Dedifferentiated amniotic fluid mesenchymal stem cell (primary cell): ENCODE measurements at regions not wholly inside any gene's neighbourhood (a gene's known extent, or its start where the extent isn't known, plus 50 kb on each side); places are given as distances from the start of the nearest gene placed in this dataset.

ENCODE experiments used
- DNase-seq: peaks from one replicate; pipeline ENCODE4 v3.0.0-alpha.2; 2016; ENCODE audit errors: extremely low spot score

DNA sequence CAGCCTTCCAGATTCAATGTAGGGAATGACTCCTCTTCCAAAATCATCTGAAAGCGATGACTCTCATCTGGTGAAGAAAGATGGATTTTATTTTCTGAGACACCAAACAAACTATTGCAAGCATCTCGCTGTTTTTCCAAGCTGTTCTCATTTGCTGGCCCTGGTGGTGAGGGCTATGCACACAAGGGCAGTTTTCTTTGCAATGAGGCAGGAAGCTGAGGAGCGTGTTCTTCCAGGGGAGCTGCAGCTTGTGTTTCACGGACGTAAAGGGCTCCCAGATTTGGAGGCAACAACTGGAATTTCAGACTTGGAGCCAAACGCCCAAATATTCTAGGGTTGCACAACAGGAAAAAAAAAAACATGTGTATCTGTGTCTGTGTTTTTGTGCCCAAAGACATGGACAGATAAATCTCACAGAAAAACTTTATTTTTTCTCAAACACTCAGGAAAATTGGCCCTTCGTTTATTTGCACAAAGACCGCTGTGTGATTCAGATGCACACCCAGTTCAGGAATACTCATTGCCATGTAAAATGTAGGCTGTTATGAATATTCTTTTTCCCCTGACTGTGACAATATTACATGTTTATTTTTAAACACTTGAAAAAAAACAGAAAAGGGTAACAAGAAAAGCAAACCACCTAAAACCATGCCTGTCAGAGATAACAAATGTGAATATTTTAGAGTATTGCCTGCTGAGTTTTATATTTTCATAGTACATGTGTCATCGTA is 151.3 kb downstream of the GAS1 start:
- DNase-seq: peak; percentile 92

DNA sequence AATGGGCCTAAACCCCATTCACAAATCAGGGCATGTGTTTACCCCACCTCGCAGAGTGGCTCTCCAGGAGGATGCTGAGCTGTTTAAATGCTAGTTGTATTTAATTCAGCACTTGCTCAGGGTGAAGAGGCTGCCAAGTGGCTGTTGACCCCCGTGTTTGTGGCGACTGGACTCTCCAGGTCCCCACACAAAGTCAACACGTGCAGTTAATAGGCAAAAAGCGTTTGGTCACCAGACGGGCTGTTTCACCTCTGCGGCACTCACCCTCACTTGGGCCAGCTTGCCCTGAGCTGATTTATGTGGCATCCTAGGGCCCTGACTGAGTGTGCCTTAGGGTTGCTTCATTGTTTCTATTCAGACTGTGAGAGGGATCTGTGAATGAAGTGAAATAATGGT is 152.3 kb downstream of the GAS1 start:
- no peak for DNase-seq

DNA sequence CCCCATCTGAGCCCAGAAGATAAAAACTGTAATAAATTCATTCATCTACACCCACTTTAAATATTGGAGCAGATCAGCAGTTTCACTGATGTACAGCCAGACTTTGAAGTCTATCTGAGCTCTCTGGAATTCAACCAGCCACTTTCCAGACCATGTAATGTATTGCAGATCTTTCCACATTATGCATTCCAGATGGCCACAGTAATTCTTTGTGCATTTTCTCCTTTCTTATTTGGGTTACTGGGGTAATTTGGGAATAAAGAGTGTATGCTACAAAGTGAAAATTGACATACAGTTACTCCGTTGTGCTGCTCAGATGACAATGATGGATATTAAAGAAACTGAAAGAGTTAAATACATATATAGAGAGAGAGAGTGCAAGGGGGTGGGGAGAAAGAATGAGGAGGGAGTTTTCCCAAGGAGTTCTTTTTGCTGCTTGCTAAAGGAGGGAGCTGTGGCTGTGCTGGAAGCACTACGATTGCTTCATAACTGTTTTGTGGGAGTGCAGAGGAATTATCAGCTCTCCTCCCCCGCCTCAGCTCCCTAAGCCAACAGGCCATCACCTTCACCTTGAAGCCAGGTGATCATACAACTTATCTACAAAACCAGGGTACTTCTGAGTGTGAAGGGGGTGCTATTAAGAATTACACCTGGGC is 152.8 kb downstream of the GAS1 start:
- peak; percentile 95 for DNase-seq

DNA sequence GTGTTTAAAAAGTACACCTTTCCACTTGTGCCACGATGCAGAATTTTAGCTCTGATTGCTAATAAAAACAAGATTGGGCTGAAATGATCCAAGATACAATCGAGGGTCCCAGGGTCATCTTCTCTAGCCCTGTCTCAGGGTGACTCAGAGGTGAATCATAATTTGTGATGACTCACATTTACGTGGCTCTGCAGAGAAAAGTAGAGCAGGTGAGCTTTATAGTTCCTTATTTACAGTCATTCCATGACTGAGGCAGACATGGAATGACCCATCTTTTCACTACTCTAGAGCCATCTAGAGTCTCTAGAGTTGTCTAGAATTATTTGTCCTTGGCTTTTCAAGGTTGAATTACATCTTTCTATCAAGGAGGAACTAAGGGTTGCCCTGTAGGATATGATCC is 155.2 kb downstream of the GAS1 start:
- DNase-seq: no peak

DNA sequence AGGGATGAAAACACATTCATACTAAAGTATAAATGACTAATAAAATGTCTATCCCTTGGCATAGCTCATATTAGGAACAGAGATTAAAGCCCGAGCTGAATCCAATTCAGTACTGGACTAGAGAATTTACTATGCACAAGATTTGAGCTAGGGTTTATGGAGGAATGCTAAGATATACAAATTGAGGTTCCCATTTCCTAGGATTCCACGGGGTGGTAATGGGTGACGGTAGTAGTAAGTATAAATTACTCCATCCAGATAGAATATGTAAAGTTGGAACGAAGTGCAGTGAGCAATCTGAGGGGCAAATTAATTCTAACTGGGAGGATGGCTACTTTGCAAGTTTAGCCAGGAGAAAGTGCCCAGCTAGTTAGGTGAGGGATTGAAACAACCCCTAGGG is 156.5 kb downstream of the GAS1 start:
- no peak for DNase-seq

DNA sequence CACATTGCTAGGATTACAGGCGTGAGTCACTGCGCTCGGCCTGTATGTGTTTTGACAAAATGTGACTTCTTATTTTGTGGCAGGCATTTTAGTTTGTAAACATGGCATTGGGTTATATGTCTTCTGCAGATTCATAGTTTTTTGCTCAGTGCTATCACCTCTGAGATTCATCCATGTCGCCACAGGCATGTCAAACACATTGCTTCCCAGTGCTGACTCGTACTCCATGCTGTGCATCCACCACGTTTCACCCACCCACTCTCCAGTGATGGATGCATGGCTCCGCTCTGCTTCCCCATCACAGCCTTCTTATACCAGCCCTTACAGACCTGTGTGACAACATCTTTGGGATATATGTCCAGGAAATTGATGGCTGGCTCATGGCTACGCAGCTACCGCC is 158.8 kb downstream of the GAS1 start:
- DNase-seq: no peak

DNA sequence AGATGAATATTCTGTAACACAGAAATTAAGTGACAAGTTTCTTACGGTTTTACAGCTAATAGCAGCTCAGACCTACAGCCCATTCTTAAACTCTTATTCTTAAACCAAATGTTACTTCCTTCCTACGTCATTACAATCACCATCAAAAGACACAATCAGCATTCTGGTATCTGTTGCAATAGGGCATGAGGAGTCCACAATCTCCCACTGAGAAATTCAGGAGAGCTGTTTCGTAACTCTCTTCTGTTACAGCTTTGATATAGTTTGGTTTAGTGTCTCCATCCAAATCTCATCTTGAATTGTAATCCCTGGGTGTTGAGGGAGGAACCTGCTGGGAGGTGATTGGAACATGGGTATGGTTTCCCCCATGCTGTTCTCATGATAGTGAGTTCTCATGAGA is 163.4 kb downstream of the GAS1 start:
- DNase-seq: peak; percentile 28

DNA sequence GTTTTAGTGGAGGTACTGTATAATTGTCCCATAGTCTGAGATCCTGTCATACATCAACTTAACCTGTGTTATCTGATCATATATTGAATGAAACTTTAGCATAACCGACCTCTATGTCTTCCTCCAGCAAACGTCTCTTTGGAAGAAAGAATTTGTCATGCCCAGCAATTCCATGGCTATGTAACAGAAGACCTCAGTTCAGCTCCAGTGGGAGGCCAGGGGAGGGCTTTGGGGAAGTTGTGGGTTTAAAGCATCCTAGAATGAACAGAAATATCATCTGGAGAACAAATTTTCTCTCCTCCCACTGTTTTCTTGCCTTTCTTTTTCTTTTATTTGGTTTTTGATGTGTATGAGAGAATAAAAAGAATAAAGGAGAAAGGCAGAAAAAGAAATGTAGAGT is 164.5 kb downstream of the GAS1 start:
- DNase-seq: no peak

DNA sequence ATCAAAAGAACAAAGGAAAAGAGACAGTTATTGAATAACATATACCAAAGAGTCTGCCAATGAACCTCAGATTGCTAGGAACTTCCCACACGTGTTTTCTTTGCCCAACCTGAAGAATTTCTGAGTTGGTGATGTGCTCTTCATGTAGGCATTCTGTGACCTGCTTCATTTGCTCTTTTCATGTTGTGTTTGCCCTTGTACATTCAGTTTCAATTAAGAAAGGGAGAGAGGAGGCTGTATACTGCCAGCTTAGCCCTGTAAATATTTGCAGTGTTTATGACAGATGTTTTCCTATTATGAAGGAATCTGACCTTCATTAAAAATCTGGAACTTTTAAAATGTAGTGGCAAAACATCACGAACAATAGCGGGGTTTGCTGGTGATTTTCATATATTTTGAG is 168.5 kb downstream of the GAS1 start:
- DNase-seq: no peak

DNA sequence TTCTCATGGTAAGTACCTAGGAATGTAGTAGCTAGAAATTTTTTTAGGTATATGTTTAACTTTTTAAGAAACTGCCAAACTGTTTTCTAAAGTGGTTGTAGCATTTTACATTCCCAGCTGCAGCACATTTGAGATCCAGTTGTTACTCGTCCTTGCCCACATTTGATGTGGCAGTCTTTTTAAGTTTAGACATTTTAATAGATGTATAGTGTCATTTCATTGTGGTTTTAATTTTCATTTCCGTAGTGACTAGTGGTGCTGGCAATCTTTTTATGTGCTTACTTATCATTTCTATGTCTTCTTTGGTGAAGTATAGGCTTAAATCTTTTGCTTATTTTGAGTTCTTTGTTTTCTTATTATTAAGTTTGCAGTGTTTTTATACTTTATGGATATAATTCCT is 171.6 kb downstream of the GAS1 start:
- DNase-seq: no peak

DNA sequence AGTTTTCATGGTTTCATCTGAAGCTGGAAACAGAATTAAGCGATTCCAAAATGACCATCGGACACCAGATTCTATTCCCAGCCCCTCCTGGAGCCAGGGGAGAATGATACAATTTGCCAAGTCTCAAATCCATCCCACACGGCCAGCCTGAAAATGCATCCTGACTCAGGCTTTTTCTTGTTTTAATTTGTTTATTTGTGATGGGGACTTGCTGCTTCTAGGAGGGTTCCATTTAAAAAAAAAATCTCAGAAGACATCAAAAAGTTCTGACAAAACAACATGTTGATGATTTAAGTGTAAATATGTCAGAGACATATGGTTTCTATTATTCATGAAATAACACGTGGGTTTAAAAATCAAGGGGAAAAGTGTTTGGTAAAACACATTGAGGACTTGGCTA is 173.2 kb downstream of the GAS1 start:
- no peak for DNase-seq

DNA sequence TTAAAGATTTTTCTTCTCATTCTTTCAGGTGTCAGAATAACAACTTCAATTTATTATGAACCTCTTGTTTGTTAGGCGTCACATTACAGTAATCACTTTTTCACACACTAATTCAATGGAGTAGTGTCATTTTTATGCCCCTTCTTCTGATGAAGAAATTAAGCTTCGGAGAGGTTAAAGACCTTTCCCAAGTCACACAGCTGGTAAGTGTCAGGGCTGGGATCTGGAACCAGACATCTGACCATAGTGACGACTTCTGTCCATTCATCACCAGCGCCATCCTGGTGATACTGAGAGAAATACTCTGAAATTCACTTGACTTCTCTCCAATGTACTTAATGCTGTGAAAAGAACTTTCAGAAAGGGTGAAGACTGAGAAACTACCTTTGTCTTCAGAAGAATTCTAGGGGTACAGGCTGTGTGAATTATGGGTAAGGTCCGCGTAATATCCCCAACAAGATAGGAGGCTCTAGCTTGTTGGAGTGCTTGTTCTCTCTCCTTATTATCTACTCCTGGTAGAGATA is 173.8 kb downstream of the GAS1 start:
- no peak for DNase-seq

DNA sequence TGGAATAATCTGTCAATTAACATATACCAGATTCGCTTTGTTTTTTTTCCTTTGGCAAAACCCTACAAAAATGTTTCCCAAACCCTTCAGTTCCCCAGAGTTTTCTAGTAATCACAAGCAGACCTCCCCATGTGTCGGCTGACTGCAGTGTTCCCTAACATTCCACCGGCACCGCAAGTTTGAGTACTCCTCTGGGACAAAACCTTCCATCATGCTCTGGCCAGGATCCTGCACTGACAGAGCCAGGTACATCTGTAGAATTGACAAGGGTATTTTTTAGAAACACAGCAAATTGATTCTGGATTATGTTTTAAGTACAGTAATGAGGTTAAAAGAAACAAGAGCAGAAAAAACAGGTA is 174.7 kb downstream of the GAS1 start:
- DNase-seq: no peak

DNA sequence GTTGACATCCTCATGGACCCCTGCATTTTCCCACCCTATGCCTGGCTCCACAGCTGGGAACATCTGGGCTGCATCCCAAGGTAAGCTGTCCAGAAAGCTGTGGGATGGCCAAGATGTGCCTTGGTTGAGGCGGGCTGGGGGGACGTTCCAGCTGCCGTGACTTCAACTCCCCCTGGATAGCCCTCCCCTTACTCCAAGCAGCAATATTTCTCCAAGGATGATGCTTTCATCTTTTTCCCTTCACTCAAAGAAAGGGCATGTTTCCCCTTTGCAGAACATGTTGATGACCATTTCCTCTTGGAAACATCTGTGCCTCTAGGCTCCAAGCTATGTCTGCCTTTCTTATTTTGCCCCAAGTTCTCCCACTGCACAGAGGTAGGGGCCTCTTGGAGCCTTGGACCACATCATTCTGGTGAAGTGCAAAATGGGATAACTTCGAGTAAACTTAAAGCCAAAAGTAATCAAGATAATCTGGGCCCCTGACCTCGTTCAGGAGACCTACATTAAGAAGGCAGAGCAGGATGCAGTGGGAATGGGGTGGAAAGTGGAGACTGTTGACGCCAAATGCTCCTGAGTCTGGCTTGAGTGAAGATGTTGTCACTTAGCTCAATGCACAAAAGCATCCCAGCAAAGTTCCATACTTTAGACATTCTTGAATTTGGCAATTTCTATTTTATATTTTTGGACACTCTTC is 175.2 kb downstream of the GAS1 start:
- no peak for DNase-seq

DNA sequence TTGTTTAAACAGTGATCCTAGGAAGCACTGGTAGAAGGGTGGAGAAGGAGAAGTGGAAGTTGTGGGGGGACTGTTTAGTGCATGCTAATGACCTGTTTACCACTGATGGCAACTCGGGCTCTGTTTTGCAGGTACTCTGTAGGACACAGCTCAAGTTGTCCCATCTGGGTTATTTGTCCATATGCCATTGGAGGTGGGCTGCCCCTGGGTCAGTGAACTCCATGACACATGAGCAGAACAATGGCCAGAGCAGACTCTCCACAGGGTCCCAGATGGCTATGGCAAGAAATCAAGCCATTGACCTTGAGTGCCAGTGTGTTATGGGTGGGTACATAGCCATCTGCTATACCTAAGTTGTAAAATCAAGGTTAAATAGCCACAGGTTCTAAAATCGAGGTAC is 175.9 kb downstream of the GAS1 start:
- DNase-seq: no peak

DNA sequence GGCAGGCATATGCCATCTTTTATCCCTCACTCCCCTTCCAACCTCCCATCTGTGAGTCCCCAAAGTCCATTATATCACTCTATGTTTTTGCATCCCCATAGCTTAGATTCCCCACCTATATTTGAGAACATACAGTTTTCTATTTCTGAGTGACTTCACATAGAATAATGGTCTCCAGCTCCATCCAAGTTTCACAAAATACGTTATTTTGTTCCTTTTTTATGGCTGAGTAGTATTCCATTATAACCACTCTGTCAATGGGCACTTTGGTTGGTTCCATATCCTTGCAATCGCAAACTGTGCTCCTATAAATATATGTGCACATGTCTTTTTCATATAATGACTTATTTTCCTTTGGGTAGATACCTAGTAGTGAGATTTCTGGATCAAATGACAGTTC is 178.6 kb downstream of the GAS1 start:
- no peak for DNase-seq

DNA sequence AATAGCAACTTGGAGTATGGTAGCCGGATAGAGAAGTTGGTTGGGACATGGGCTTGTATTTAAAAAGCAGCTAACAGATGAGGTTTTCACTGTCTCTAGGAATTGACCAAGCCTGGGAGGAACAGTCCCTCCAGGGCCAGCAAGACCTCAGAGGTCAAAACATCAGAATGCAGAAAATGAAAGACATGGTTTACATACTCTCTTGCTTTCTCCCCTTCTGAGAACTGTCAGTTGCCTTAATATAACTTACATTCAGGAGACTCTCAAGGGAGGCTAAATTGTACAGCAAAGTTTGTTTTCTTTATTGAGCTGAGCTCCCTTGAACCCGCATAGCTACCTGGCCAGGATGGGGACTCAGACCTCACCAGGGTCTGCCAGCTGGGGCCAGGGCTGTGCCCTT is 179.3 kb downstream of the GAS1 start:
- DNase-seq: no peak

DNA sequence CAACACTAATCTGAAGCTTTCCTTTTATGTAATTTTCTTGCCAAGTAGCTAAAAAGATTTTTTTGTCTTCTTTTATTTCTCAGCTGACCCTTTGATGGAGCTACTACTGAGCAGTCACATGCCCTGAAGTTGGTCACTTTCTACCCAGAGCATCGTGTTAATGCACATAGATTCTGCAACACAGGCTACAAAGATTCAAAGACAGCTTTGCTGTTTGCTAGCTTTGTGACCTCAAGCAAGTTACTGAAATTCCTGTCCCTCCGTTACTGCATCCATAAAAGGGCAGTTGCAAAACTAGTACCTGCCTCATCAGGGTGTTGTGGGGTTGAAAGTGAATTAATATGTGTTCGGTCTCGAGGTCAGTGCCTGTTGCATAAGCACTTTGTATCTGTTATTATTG is 179.9 kb downstream of the GAS1 start:
- no peak for DNase-seq

DNA sequence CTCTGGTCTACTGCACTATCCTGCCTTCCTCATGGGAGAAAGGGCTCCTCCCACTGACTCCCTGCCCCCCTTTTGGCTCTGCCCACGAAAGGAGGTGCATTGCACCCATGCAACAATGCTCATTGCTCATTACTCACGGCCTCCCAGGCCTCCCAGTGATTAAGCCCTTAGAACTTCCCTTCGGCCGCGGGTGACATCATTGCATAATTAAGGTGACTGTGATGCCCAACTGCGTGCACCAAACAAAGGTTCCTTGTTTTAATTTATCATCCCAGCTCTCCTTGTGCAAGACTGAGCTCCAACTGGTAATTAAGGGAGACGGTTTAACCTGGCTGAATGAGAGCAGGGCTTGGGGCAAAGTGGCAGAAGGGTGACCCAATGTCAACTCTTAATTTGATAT is 180.4 kb downstream of the GAS1 start:
- DNase-seq: peak; percentile 15

DNA sequence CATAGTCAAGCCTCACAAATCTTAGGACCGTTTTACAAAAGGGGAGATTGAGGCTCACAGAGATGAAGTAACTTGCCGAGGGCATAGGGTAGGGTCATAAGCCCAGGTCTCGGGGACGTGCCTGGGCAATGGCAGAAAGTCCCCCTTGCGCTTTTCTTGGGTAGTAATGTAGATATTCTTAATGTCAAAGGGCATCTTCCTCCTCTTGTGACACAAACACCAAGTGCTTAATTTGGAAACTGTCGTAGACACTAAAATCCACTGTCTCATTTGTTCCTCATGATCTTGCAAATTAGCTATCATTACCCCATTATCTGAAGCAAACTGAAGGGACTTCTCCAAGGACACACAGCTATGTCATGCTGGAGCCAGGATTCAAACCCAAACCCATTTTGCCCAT is 180.8 kb downstream of the GAS1 start:
- no peak for DNase-seq

DNA sequence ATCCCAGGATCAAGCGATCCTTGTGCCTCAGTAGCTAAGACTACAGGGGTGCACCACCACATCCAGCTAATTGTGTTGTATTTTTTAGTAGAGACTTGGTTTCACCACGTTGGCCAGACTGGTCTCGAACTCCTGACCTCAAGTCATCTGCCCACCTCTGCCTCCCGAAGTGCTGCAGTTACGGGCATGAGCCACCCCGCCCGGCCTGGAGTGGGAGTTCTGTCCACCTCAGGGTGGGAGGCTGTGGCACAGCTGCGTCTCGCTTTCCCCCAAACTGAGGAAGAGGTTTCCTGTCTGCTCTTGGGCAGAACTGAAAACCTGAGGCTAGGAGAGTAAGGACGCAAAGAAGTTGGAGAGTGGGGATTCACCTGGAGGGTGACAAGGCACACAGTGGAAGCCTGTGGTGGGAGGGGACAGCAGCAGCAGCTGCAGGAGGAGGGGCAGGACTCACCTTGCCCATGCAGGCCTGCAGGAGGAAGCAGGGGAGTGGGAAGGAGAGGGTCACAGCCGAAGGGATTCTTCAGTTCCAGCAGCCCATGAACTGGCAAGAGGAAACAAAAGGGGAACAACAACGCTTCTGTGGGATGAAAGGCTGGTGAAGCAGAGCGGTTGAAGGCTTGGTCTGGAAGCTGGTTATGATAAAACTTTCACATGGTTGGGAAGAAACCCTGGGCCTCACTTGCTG is 181.4 kb downstream of the GAS1 start:
- DNase-seq: no peak

DNA sequence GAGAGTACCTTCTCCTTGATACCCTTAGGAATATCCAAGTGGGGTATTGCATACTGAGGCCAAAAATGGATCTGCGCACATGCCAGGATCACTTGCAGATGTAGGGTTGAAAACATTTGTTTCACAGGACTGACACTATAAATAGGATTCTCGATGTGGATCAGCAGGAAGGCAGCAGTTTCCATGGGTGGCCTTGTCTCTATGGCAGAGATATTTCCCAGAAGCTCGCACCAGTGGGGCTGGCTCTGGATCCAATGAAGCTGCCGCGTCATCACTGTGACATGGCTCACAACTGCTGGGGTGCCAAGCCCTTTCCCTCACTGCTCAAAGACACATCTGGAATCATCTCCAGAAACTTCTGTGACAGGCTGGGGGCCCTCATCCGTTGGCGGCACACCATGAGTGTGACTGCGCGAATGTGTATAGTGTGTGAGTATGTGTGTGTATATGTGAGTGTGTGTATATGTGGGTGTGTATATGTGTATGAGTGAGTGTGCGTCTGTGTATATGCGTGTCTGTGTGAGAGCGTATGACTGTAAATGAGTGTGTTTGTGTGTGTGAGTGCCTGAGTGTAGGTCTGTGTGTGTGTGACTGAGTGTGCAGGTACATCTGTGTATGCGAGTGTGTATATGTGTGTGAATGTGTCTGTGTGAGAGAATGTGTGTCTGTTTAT is 182.5 kb downstream of the GAS1 start:
- DNase-seq: no peak
